ENCODE measurements at regions not wholly inside any gene's neighbourhood (a gene's known extent, or its start where the extent isn't known, plus 50 kb on each side); places are given as distances from the start of the nearest gene placed in this dataset.

DNA sequence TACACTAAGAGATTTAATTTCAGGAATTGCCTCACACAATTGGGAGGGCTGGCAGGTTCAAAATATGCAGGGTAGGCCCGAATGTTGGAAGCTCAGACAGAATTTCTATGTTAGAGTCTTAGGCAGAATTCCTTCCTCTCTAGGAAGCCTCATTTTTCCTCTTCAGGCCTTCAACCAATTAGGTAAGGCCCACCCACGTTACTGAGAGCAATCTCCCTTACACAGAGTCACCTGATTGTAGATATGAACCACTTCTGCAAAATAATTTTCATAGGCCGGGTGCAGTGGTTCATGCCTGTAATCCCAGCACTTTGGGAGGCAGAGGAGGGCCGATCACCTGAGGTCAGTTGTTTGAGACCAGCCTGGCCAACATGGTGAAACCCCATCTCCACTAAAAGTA is 50.2 kb upstream of the HIVEP1 start:
- no peak overlapping the region for H2BK5ac ChIP-seq (ENCODE audit: low read length)
- no peak overlapping the region for H4K91ac ChIP-seq (ENCODE audit: low read depth, low read length, poor library complexity)
- H2AK5ac ChIP-seq (ENCODE audit: low read depth, low read length), result no peak overlapping the region
- H3K18ac ChIP-seq (ENCODE audit: low read length), result no peak overlapping the region
- no peak for DNase-seq (ENCODE audit: low spot score)
- H2AFZ ChIP-seq (ENCODE audit: low read length), result no peak overlapping the region
- no peak overlapping the region for H3K4me3 ChIP-seq (ENCODE audit: low read length in 2 of 2)
- no peak overlapping the region for H2BK12ac ChIP-seq (ENCODE audit: low read length)
- no peaks in the 10 kb centered on the region for H3K79me1 ChIP-seq (ENCODE audit: low read depth, low read length)
- H3K23ac ChIP-seq (ENCODE audit: low read depth, low read length, poor library complexity), result no peak overlapping the region
- H3K4me1 ChIP-seq (ENCODE audit: control insufficient read depth in 2 of 2, insufficient read depth in 1 of 2, low read depth in 1 of 2, low read length in 2 of 2), result no peaks in the 10 kb centered on the region
- no peak overlapping the region for H3K27ac ChIP-seq (replicated peaks; ENCODE audit: low read length)
- no peak overlapping the region for H3K4me2 ChIP-seq (ENCODE audit: insufficient read depth, low read length, poor library complexity, severe bottlenecking)
- H2BK120ac ChIP-seq (ENCODE audit: low read depth, low read length), result no peak overlapping the region
- H3K14ac ChIP-seq (ENCODE audit: low read length), result no peak overlapping the region
- no peaks in the 10 kb centered on the region for H3K9me3 ChIP-seq (replicated peaks in 1 of 2; ENCODE audit: control insufficient read depth in 2 of 2, insufficient read depth in 1 of 2, low read depth in 1 of 2, low read length in 2 of 2)
- no CpG with 5 or more reads among the region's 4 CpGs for WGBS, 2 donors (ENCODE audit: extremely low coverage in 2 of 2, insufficient read length in 2 of 2, insufficient replicate concordance in 1 of 2)
- H3K36me3 ChIP-seq (replicated peaks in 1 of 2; ENCODE audit: control insufficient read depth in 2 of 2, insufficient read depth in 2 of 2, low read length in 2 of 2), result no peaks in the 10 kb centered on the region
- no peak overlapping the region for H4K8ac ChIP-seq (ENCODE audit: low read depth, low read length)
- no peak overlapping the region for H3K4ac ChIP-seq (ENCODE audit: low read length)
- no peak overlapping the region for H3K9ac ChIP-seq (ENCODE audit: low read depth, low read length, poor library complexity)
- H2BK15ac ChIP-seq (ENCODE audit: low read length), result no peak overlapping the region
- peaks cover 0 to 2% (median 0%) of the 10 kb centered on the region in 3 experiments for H3K27me3 ChIP-seq (ENCODE audit: control insufficient read depth in 3 of 3, insufficient read depth in 3 of 3, low read depth in 1 of 3, low read length in 3 of 3)

GRCh38 chr6:11960909-11961779 is 51.0 kb upstream of the HIVEP1 start:
- H3K18ac ChIP-seq (ENCODE audit: low read length), result no peak overlapping the region
- no peak overlapping the region for H2BK15ac ChIP-seq (ENCODE audit: low read length)
- H3K9ac ChIP-seq (ENCODE audit: low read depth, low read length, poor library complexity), result no peak overlapping the region
- no peaks in the 10 kb centered on the region for H3K9me3 ChIP-seq (replicated peaks in 1 of 2; ENCODE audit: control insufficient read depth in 2 of 2, insufficient read depth in 1 of 2, low read depth in 1 of 2, low read length in 2 of 2)
- H3K4me3 ChIP-seq (ENCODE audit: low read length in 2 of 2), result no peak overlapping the region
- H3K4ac ChIP-seq (ENCODE audit: low read length), result no peak overlapping the region
- H4K91ac ChIP-seq (ENCODE audit: low read depth, low read length, poor library complexity), result no peak overlapping the region
- no peak overlapping the region for H2BK120ac ChIP-seq (ENCODE audit: low read depth, low read length)
- H2BK5ac ChIP-seq (ENCODE audit: low read length), result no peak overlapping the region
- H4K8ac ChIP-seq (ENCODE audit: low read depth, low read length), result no peak overlapping the region
- H3K4me1 ChIP-seq (ENCODE audit: control insufficient read depth in 2 of 2, insufficient read depth in 1 of 2, low read depth in 1 of 2, low read length in 2 of 2), result no peaks in the 10 kb centered on the region
- no peaks in the 10 kb centered on the region for H3K79me1 ChIP-seq (ENCODE audit: low read depth, low read length)
- no peak overlapping the region for H2AK5ac ChIP-seq (ENCODE audit: low read depth, low read length)
- peaks cover 0 to 2% (median 0%) of the 10 kb centered on the region in 3 experiments for H3K27me3 ChIP-seq (ENCODE audit: control insufficient read depth in 3 of 3, insufficient read depth in 3 of 3, low read depth in 1 of 3, low read length in 3 of 3)
- H2BK12ac ChIP-seq (ENCODE audit: low read length), result no peak overlapping the region
- H2AFZ ChIP-seq (ENCODE audit: low read length), result no peak overlapping the region
- H3K36me3 ChIP-seq (replicated peaks in 1 of 2; ENCODE audit: control insufficient read depth in 2 of 2, insufficient read depth in 2 of 2, low read length in 2 of 2), result no peaks in the 10 kb centered on the region
- no peak for DNase-seq (ENCODE audit: low spot score)
- H3K4me2 ChIP-seq (ENCODE audit: insufficient read depth, low read length, poor library complexity, severe bottlenecking), result no peak overlapping the region
- H3K14ac ChIP-seq (ENCODE audit: low read length), result no peak overlapping the region
- H3K27ac ChIP-seq (replicated peaks; ENCODE audit: low read length), result no peak overlapping the region
- WGBS, 2 donors (ENCODE audit: extremely low coverage in 2 of 2, insufficient read length in 2 of 2, insufficient replicate concordance in 1 of 2), result no CpG with 5 or more reads among the region's 12 CpGs
- H3K23ac ChIP-seq (ENCODE audit: low read depth, low read length, poor library complexity), result no peak overlapping the region

DNA sequence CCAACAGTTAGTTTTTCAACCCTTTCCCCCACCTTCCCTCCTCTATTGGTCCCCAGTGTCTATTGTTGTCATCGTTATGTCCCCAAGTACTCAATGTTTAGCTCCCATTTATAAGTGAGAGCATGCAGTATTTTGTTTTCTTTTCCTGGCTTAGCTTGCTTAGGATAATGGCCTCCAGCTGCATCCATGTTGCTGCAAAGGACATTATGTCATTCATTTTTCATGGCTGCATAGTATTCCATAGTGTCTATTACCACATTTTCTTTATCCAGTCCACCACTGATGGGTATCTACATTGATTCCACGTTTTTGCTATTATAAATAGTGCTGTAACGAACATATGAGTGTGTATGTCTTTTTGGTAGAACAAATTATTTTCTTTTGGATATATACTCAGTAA is 55.3 kb upstream of the HIVEP1 start:
- H2AK5ac ChIP-seq (ENCODE audit: low read depth, low read length), result no peak overlapping the region
- no peak overlapping the region for H4K8ac ChIP-seq (ENCODE audit: low read depth, low read length)
- H3K18ac ChIP-seq (ENCODE audit: low read length), result no peak overlapping the region
- no peak for DNase-seq (ENCODE audit: low spot score)
- no CpG with 5 or more reads among the region's 3 CpGs for WGBS, 2 donors (ENCODE audit: extremely low coverage in 2 of 2, insufficient read length in 2 of 2, insufficient replicate concordance in 1 of 2)
- no peak overlapping the region for H3K23ac ChIP-seq (ENCODE audit: low read depth, low read length, poor library complexity)
- no peak overlapping the region for H3K4me3 ChIP-seq (ENCODE audit: low read length in 2 of 2)
- H2AFZ ChIP-seq (ENCODE audit: low read length), result no peak overlapping the region
- no peak overlapping the region for H3K4me2 ChIP-seq (ENCODE audit: insufficient read depth, low read length, poor library complexity, severe bottlenecking)
- no peak overlapping the region for H3K27ac ChIP-seq (replicated peaks; ENCODE audit: low read length)
- H2BK5ac ChIP-seq (ENCODE audit: low read length), result no peak overlapping the region
- no peak overlapping the region for H3K14ac ChIP-seq (ENCODE audit: low read length)
- H3K36me3 ChIP-seq (replicated peaks in 1 of 2; ENCODE audit: control insufficient read depth in 2 of 2, insufficient read depth in 2 of 2, low read length in 2 of 2), result no peaks in the 10 kb centered on the region
- H2BK12ac ChIP-seq (ENCODE audit: low read length), result no peak overlapping the region
- no peak overlapping the region for H2BK15ac ChIP-seq (ENCODE audit: low read length)
- H3K9me3 ChIP-seq (replicated peaks in 1 of 2; ENCODE audit: control insufficient read depth in 2 of 2, insufficient read depth in 1 of 2, low read depth in 1 of 2, low read length in 2 of 2), result no peaks in the 10 kb centered on the region
- H3K9ac ChIP-seq (ENCODE audit: low read depth, low read length, poor library complexity), result no peak overlapping the region
- H3K27me3 ChIP-seq (ENCODE audit: control insufficient read depth in 3 of 3, insufficient read depth in 3 of 3, low read depth in 1 of 3, low read length in 3 of 3), result peaks cover 0 to 2% (median 0%) of the 10 kb centered on the region in 3 experiments
- no peaks in the 10 kb centered on the region for H3K4me1 ChIP-seq (ENCODE audit: control insufficient read depth in 2 of 2, insufficient read depth in 1 of 2, low read depth in 1 of 2, low read length in 2 of 2)
- H3K79me1 ChIP-seq (ENCODE audit: low read depth, low read length), result no peaks in the 10 kb centered on the region
- no peak overlapping the region for H4K91ac ChIP-seq (ENCODE audit: low read depth, low read length, poor library complexity)
- no peak overlapping the region for H2BK120ac ChIP-seq (ENCODE audit: low read depth, low read length)
- H3K4ac ChIP-seq (ENCODE audit: low read length), result no peak overlapping the region

GRCh38 chr6:11953641-11954040 is 58.5 kb upstream of the HIVEP1 start:
- no peak overlapping the region for H2AFZ ChIP-seq (ENCODE audit: low read length)
- no peaks in the 10 kb centered on the region for H3K79me1 ChIP-seq (ENCODE audit: low read depth, low read length)
- no peak overlapping the region for H3K14ac ChIP-seq (ENCODE audit: low read length)
- H2BK120ac ChIP-seq (ENCODE audit: low read depth, low read length), result no peak overlapping the region
- no peak overlapping the region for H4K8ac ChIP-seq (ENCODE audit: low read depth, low read length)
- H3K36me3 ChIP-seq (replicated peaks in 1 of 2; ENCODE audit: control insufficient read depth in 2 of 2, insufficient read depth in 2 of 2, low read length in 2 of 2), result no peaks in the 10 kb centered on the region
- no peak overlapping the region for H2BK5ac ChIP-seq (ENCODE audit: low read length)
- no peak overlapping the region for H3K9ac ChIP-seq (ENCODE audit: low read depth, low read length, poor library complexity)
- no peak overlapping the region for H4K91ac ChIP-seq (ENCODE audit: low read depth, low read length, poor library complexity)
- no peaks in the 10 kb centered on the region for H3K4me1 ChIP-seq (ENCODE audit: control insufficient read depth in 2 of 2, insufficient read depth in 1 of 2, low read depth in 1 of 2, low read length in 2 of 2)
- H3K9me3 ChIP-seq (replicated peaks in 1 of 2; ENCODE audit: control insufficient read depth in 2 of 2, insufficient read depth in 1 of 2, low read depth in 1 of 2, low read length in 2 of 2), result no peaks in the 10 kb centered on the region
- H3K18ac ChIP-seq (ENCODE audit: low read length), result no peak overlapping the region
- no peak overlapping the region for H2BK12ac ChIP-seq (ENCODE audit: low read length)
- H2AK5ac ChIP-seq (ENCODE audit: low read depth, low read length), result no peak overlapping the region
- H3K27ac ChIP-seq (replicated peaks; ENCODE audit: low read length), result no peak overlapping the region
- H2BK15ac ChIP-seq (ENCODE audit: low read length), result no peak overlapping the region
- H3K4ac ChIP-seq (ENCODE audit: low read length), result no peak overlapping the region
- H3K4me2 ChIP-seq (ENCODE audit: insufficient read depth, low read length, poor library complexity, severe bottlenecking), result no peak overlapping the region
- WGBS, 2 donors (ENCODE audit: extremely low coverage in 2 of 2, insufficient read length in 2 of 2, insufficient replicate concordance in 1 of 2), result no CpG with 5 or more reads among the region's 2 CpGs
- H3K27me3 ChIP-seq (ENCODE audit: control insufficient read depth in 3 of 3, insufficient read depth in 3 of 3, low read depth in 1 of 3, low read length in 3 of 3), result no peaks in the 10 kb centered on the region
- H3K4me3 ChIP-seq (ENCODE audit: low read length in 2 of 2), result no peak overlapping the region
- no peak overlapping the region for H3K23ac ChIP-seq (ENCODE audit: low read depth, low read length, poor library complexity)
- no peak for DNase-seq (ENCODE audit: low spot score)
